ENCODE measurements at regions not wholly inside any gene's neighbourhood (a gene's known extent, or its start where the extent isn't known, plus 50 kb on each side); places are given as distances from the start of the nearest gene placed in this dataset.

DNA sequence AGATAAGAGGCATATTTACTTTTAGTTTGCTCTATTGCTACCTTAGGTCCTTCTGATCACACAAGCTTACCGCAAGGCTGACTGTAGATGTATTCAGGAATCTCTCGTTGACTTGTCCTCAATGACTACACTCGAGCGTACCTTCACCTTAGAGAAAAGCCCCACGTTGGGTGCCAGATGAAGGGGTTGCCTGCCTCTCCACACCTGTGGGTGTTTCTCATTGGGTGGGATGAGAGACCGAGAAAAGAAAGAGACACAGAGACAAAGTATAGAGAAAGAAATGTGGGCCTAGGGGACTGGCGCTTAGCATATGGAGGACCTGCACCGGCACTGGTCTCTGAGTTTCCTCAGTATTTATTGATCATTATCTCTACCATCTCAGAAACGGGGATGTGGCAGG lies 51.8 kb downstream of the ASCL4 start:
- TF ChIP-seq CTCF (IDR thresholded peaks at IDR 0.05; ENCODE audit: partially characterized antibody, unreplicated experiment): no peak
- Mint-ChIP-seq H3K36me3 (ENCODE audit: unreplicated experiment) (peaks cover 11% of the 10 kb centered on the region), H3K27ac (ENCODE audit: unreplicated experiment) (no peak overlapping the region), H3K9me3 (ENCODE audit: unreplicated experiment) (peaks cover 4% of the 10 kb centered on the region), H3K4me1 (ENCODE audit: low read depth, unreplicated experiment) (no peaks in the 10 kb centered on the region), H3K27me3 (ENCODE audit: unreplicated experiment) (no peaks in the 10 kb centered on the region), H3K4me3 (ENCODE audit: unreplicated experiment) (no peak overlapping the region)
- no peak for DNase-seq

DNA sequence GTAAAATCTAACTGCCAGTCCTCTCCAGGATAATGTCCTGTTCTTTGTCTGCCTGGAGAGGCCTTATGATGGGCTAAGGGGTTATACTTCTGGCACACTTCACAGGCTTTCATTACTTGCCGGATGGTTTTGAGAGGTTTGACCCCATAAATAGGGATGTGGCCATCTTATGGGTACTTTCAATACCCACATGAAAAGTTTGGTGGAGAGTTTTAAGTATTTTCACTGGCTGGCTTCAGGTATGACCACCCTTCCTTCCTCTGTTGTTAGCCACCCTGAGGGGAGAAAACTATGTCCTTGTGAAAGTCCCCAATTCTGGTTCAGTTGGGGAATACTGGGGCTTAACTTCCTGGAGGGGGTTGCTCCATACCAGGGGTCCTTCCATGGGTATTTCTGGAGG lies 54.8 kb downstream of the ASCL4 start:
- no peak for TF ChIP-seq CTCF (IDR thresholded peaks at IDR 0.05; ENCODE audit: partially characterized antibody, unreplicated experiment)
- DNase-seq: no peak
- H3K27me3 Mint-ChIP-seq (ENCODE audit: unreplicated experiment): no peaks in the 10 kb centered on the region
- peaks cover 4% of the 10 kb centered on the region for H3K9me3 Mint-ChIP-seq (ENCODE audit: unreplicated experiment)
- H3K4me3 Mint-ChIP-seq (ENCODE audit: unreplicated experiment): no peak overlapping the region
- no peak overlapping the region for H3K27ac Mint-ChIP-seq (ENCODE audit: unreplicated experiment)
- H3K36me3 Mint-ChIP-seq (ENCODE audit: unreplicated experiment): peaks cover 11% of the 10 kb centered on the region
- no peaks in the 10 kb centered on the region for H3K4me1 Mint-ChIP-seq (ENCODE audit: low read depth, unreplicated experiment)

DNA sequence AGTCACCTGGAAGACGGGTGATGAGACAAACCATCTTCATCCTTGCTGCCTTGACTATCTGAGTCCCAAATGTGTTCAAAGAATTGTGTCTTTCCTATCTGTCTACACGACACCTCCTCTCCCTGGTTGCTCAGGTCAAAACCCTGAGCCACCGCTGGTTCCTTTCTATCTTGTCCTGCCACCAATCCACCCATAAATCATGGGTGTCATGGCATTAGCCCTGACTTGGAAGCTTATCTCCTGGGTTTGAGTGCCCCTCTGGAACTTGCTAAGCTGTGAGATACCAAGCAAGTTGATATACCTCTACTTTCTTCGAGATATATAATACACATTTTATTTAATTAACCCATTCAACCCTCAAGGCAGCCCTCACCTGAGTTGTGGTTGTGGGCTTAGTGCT lies 57.9 kb downstream of the ASCL4 start:
- no peak for DNase-seq
- H3K4me1 Mint-ChIP-seq (ENCODE audit: low read depth, unreplicated experiment): no peaks in the 10 kb centered on the region
- H3K27me3 Mint-ChIP-seq (ENCODE audit: unreplicated experiment): no peaks in the 10 kb centered on the region
- TF ChIP-seq CTCF (IDR thresholded peaks at IDR 0.05; ENCODE audit: partially characterized antibody, unreplicated experiment): no peak
- H3K36me3 Mint-ChIP-seq (ENCODE audit: unreplicated experiment): peaks cover 3% of the 10 kb centered on the region
- no peaks in the 10 kb centered on the region for H3K9me3 Mint-ChIP-seq (ENCODE audit: unreplicated experiment)
- no peak overlapping the region for H3K4me3 Mint-ChIP-seq (ENCODE audit: unreplicated experiment)
- no peak overlapping the region for H3K27ac Mint-ChIP-seq (ENCODE audit: unreplicated experiment)

DNA sequence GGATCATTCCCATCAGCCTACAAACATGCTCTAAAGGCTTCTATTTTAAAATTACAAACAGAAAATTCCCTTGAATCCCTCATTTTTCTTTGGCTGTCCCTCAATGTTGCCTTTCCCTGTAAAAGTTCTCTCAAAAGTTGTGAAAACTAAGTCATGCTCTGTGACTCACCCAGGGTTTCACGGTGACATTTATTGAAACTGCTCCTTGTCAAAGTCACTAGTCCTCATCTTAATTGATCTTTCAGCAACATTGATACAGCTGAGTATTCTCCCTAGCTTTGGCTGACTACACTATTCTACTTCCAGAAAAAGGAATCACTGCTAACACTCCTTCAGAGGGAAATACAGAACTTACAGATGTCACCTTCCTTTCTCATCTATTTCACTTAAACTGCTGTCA lies 65.7 kb downstream of the ASCL4 start:
- Mint-ChIP-seq H3K4me1 (ENCODE audit: low read depth, unreplicated experiment) (no peaks in the 10 kb centered on the region), H3K27me3 (ENCODE audit: unreplicated experiment) (peaks cover 3% of the 10 kb centered on the region), H3K4me3 (ENCODE audit: unreplicated experiment) (no peak overlapping the region)

More for the DNA sequence above, 65.7 kb downstream of the ASCL4 start:
- H3K27ac Mint-ChIP-seq (ENCODE audit: unreplicated experiment): no peak overlapping the region
- TF ChIP-seq CTCF (IDR thresholded peaks at IDR 0.05; ENCODE audit: partially characterized antibody, unreplicated experiment): no peak
- no peak for DNase-seq
- H3K36me3 Mint-ChIP-seq (ENCODE audit: unreplicated experiment): no peaks in the 10 kb centered on the region
- H3K9me3 Mint-ChIP-seq (ENCODE audit: unreplicated experiment): no peaks in the 10 kb centered on the region

All from glutamatergic neuron (in vitro differentiated cells).